Endothelial cell of umbilical vein (primary cell): ENCODE measurements at regions not wholly inside any gene's neighbourhood (a gene's known extent, or its start where the extent isn't known, plus 50 kb on each side); places are given as distances from the start of the nearest gene placed in this dataset.
"Not testable (repeated sequence)": the region's sequence is repeated elsewhere in the genome, so short reads cannot be mapped to it uniquely, and the experiment has no call there.

Source experiments
- BruUV-seq: library from RNA; stranded (reverse); fragments of 400-500 nt; replicated peaks from 2 replicates; lab custom pipeline; 2021; lab: Mats Ljungman, UMichigan
- CTCF ChIA-PET: fragments of 300-600, 350-600 bp; sonication (Branson Sonifier 250); formaldehyde crosslinking; loops from one replicate; lab custom pipeline; 2021; ENCODE audit warnings: antibody characterized with exemption, inconsistent platforms; lab: Charles Lee
- POLR2A ChIA-PET: fragments of 300-600, 350-600 bp; sonication (Branson Sonifier 250); formaldehyde crosslinking; loops from one replicate; lab custom pipeline; 2021; ENCODE audit warnings: antibody characterized with exemption, inconsistent platforms; lab: Charles Lee
- DNase-seq: peaks from one replicate; pipeline ENCODE4 v3.0.0-alpha.2; 2011; ENCODE audit warnings: low read depth, low spot score
- FAIRE-seq: peaks from 2 replicates; lab custom pipeline; 2011; peaks lifted over from hg19 to GRCh38; lab: Jason Lieb, UNC
- H2AFZ ChIP-seq: 2 replicates; pipeline ENCODE4 v1.6.0; 2012; ENCODE audit warnings: low read depth, low read length, control low read depth, inconsistent platforms
- H3K27ac ChIP-seq: 2 replicates; pipeline ENCODE4 v1.5.1; 2011; ENCODE audit warnings: low read depth, mild to moderate bottlenecking, control low read depth, low read length, moderate library complexity; ENCODE audit not compliant: insufficient read depth
- H3K27me3 ChIP-seq, 2 experiments: 2 replicates each; pipeline versions ENCODE4 v1.6.0 to v1.6.1; 2011; ENCODE audit warnings: low read length in 2 of 2, mixed read lengths in 1 of 2; ENCODE audit not compliant: control insufficient read depth in 2 of 2, insufficient read depth in 2 of 2
- H3K36me3 ChIP-seq, 2 experiments: 2 replicates in 1 of 2; 3 replicates in 1 of 2; pipeline ENCODE4 v1.5.1; 2011; ENCODE audit warnings: low read length in 2 of 2, mild to moderate bottlenecking in 1 of 2, moderate library complexity in 1 of 2; ENCODE audit not compliant: control insufficient read depth in 2 of 2, insufficient read depth in 2 of 2; ENCODE audit errors: extremely low read depth in 1 of 2
- H3K4me1 ChIP-seq: 3 replicates; pipeline ENCODE4 v1.5.1; 2011; ENCODE audit warnings: mild to moderate bottlenecking, low read length; ENCODE audit not compliant: control insufficient read depth, insufficient read depth; ENCODE audit errors: extremely low read depth
- H3K4me2 ChIP-seq: 2 replicates; pipeline ENCODE4 v1.6.1; 2011; ENCODE audit warnings: low read length, control low read depth, mixed read lengths; ENCODE audit not compliant: insufficient read depth
- H3K4me3 ChIP-seq, 3 experiments: fragments of 200-600 bp in 1 of 3; sonication (generic), shearing (Covaris generic) in 1 of 3; replicated peaks in 1 of 3; 2 replicates each; pipeline ENCODE4 v1.5.1; 2011 to 2016; ENCODE audit warnings: control low read depth in 3 of 3, low read length in 3 of 3, mild to moderate bottlenecking in 2 of 3, inconsistent platforms in 1 of 3, low read depth in 1 of 3, moderate library complexity in 1 of 3; ENCODE audit not compliant: insufficient read depth in 1 of 3
- H3K79me2 ChIP-seq: 2 replicates; pipeline ENCODE4 v1.6.0; 2012; ENCODE audit warnings: low read length, inconsistent platforms; ENCODE audit not compliant: control insufficient read depth, insufficient read depth
- H3K9ac ChIP-seq: replicated peaks from 2 replicates; pipeline ENCODE3; 2011; ENCODE audit warnings: low read length, control low read depth; ENCODE audit not compliant: insufficient read depth; ENCODE audit errors: extremely low read depth
- H3K9me1 ChIP-seq: replicated peaks from 3 replicates; pipeline ENCODE4 v1.6.0; 2011; ENCODE audit warnings: mild to moderate bottlenecking, low read length; ENCODE audit not compliant: control insufficient read depth, insufficient read depth; ENCODE audit errors: extremely low read depth
- H3K9me3 ChIP-seq: replicated peaks from 2 replicates; pipeline ENCODE4 v1.5.1; 2012; ENCODE audit warnings: low read length, inconsistent platforms; ENCODE audit not compliant: control insufficient read depth, insufficient read depth
- H4K20me1 ChIP-seq: replicated peaks from 2 replicates; pipeline ENCODE3; 2011; ENCODE audit warnings: mild to moderate bottlenecking, low read length; ENCODE audit not compliant: control insufficient read depth, insufficient read depth; ENCODE audit errors: extremely low read depth
- dilution Hi-C: fragments of 300-500 bp; cut with MboI; formaldehyde crosslinking; loops from one replicate; pipeline ENCODE4 v1.15.0; 2019; ENCODE audit warnings: low sequenced_read_pairs; ENCODE audit not compliant: extremely low pct_ligation_motif_present
- intact Hi-C: fragments of 100-400 bp; cut with micrococcal nuclease; formaldehyde crosslinking; loops from one replicate; pipeline ENCODE4 v1.10.0; 2022
- TF ChIP-seq, protein P1 (sequence below): IDR thresholded peaks from 2 replicates; pipeline ENCODE4 v1.6.1; 2011; ENCODE audit not compliant: insufficient read depth, insufficient read length

DNA sequence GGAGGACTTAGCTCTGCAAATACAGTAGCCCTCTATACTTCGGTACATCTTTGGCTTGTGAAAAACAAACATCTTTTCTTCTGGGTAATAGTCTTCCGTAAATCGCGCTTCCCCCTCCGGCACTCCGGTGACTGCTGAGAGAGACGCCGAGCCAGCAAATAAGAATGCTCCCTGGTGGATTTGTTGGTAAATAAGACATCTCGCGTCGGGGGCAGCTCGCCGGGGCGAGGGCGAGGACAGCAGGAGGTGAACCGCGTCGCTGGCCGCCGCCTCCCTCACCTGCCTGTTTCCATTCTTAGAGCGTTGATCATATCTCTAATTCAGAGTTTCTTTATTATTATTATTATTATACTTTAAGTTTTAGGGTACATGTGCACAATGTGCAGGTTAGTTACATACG is 117.6 kb downstream of the PMAIP1 start:
- H3K9me1 ChIP-seq: no peaks in the 10 kb centered on the region
- dilution Hi-C loops: no loop called here
- H2AFZ ChIP-seq: no peak overlapping the region
- H3K36me3 ChIP-seq: no peaks in the 10 kb centered on the region
- FAIRE-seq: no peak
- TF ChIP-seq, protein P1, sequence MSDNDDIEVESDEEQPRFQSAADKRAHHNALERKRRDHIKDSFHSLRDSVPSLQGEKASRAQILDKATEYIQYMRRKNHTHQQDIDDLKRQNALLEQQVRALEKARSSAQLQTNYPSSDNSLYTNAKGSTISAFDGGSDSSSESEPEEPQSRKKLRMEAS: no peak
- H3K4me3 ChIP-seq: no peak overlapping the region
- H3K9me3 ChIP-seq: no peaks in the 10 kb centered on the region
- POLR2A ChIA-PET: no interaction called here
- CTCF ChIA-PET: no interaction called here
- H3K9ac ChIP-seq: no peak overlapping the region
- no peak overlapping the region for H3K27ac ChIP-seq
- intact Hi-C loops: no loop called here
- no peak for DNase-seq
- no peaks in the 10 kb centered on the region for H3K27me3 ChIP-seq
- H3K4me2 ChIP-seq: no peak overlapping the region
- no peaks in the 10 kb centered on the region for H3K79me2 ChIP-seq
- BruUV-seq: no TSS peak
- no peaks in the 10 kb centered on the region for H3K4me1 ChIP-seq
- no peaks in the 10 kb centered on the region for H4K20me1 ChIP-seq

DNA sequence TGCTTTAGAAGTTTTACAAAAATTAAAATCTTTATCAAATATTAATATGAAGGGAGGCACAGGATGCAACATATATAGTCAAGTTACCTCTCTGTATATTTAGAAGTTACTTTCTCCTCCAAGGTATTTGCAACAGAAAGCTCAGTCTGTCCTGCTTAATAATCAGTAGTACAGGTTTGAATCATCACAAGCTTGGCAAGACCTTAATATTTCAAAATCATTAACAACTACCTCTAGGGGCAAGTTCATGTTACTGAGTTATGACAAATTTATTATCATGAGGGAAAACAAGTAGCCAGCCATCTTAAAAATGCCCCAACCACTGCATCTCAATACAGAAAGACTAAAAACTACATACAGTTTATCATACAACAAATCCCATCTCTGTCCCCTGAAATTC is 116.0 kb downstream of the PMAIP1 start:
- DNase-seq, H3K9ac ChIP-seq, dilution Hi-C loops, H3K36me3 ChIP-seq, intact Hi-C loops, H3K27ac ChIP-seq, H3K27me3 ChIP-seq, H2AFZ ChIP-seq, H3K4me3 ChIP-seq, H3K4me2 ChIP-seq, H4K20me1 ChIP-seq, H3K9me1 ChIP-seq, H3K9me3 ChIP-seq, POLR2A ChIA-PET, BruUV-seq, CTCF ChIA-PET, H3K79me2 ChIP-seq, H3K4me1 ChIP-seq, FAIRE-seq: not testable (repeated sequence)

DNA sequence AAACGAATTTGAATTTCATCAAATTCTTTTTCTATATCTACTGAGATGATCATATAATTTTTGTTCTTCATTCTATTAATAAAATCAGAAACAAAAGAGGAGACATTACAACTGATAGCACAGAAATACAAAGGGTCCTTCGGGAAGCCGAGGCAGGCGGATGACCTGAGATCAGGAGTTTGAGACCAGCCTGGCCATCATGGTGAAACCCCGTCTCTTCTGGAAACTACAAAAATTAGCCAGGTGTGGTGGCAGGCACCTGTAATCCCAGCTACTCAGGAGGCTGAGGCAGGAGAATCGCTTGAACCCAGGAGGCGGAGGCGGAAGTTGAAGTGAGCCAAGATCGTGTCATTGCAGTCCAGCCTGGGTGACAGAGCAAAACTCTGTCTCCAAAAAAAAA is 113.4 kb downstream of the PMAIP1 start:
- H3K9me3 ChIP-seq, dilution Hi-C loops, H3K4me1 ChIP-seq, FAIRE-seq, H3K27ac ChIP-seq, H3K9me1 ChIP-seq, DNase-seq, H2AFZ ChIP-seq, H3K36me3 ChIP-seq, H4K20me1 ChIP-seq, POLR2A ChIA-PET, BruUV-seq, H3K4me2 ChIP-seq, H3K27me3 ChIP-seq, H3K4me3 ChIP-seq, H3K9ac ChIP-seq, intact Hi-C loops, CTCF ChIA-PET, H3K79me2 ChIP-seq: not testable (repeated sequence)
